ENCODE measurements at regions not wholly inside any gene's neighbourhood (a gene's known extent, or its start where the extent isn't known, plus 50 kb on each side); places are given as distances from the start of the nearest gene placed in this dataset.
"Not testable (repeated sequence)": the region's sequence is repeated elsewhere in the genome, so short reads cannot be mapped to it uniquely, and the experiment has no call there.

- no peak for DNase-seq
Observed at GRCh38 chr2:47295131-47295980, 73.8 kb upstream of the EPCAM start.

GRCh38 chr2:47293976-47294375 is 75.1 kb upstream of the EPCAM start:
- no peak for DNase-seq

GRCh38 chr2:47288864-47289263 is 80.2 kb upstream of the EPCAM start:
- DNase-seq = no peak

GRCh38 chr2:47283659-47284058 is 85.5 kb upstream of the EPCAM start:
- DNase-seq = no peak

GRCh38 chr2:47282621-47283272 is 86.4 kb upstream of the EPCAM start:
- no peak for DNase-seq

- DNase-seq = not testable (repeated sequence)
Observed at GRCh38 chr2:47279525-47279924, 89.6 kb upstream of the EPCAM start.

- no peak for DNase-seq
Observed at GRCh38 chr2:47277987-47278386, 91.1 kb upstream of the EPCAM start.

- no peak for DNase-seq
Observed at GRCh38 chr2:47277187-47277586, 91.9 kb upstream of the EPCAM start.

GRCh38 chr2:47276061-47276460 is 93.0 kb upstream of the EPCAM start:
- no peak for DNase-seq

GRCh38 chr2:47274054-47274782 is 94.9 kb upstream of the EPCAM start:
- DNase-seq = no peak

- DNase-seq = no peak
Observed at GRCh38 chr2:47272905-47273758, 96.0 kb upstream of the EPCAM start.

- DNase-seq = peak; percentile 59 to 64
Observed at GRCh38 chr2:47272031-47272864, 95.9 kb upstream of the CALM2 start.

GRCh38 chr2:47271054-47272000 is 95.0 kb upstream of the CALM2 start:
- no peak for DNase-seq

GRCh38 chr2:47270421-47270820 is 94.1 kb upstream of the CALM2 start:
- no peak for DNase-seq

GRCh38 chr2:47269316-47270232 is 93.3 kb upstream of the CALM2 start:
- DNase-seq = no peak

GRCh38 chr2:47267711-47268086 is 91.4 kb upstream of the CALM2 start:
- no peak for DNase-seq

- no peak for DNase-seq
Observed at GRCh38 chr2:47266939-47267710, 90.8 kb upstream of the CALM2 start.

- DNase-seq = no peak
Observed at GRCh38 chr2:47265751-47266231, 89.5 kb upstream of the CALM2 start.

GRCh38 chr2:47265158-47265557 is 88.8 kb upstream of the CALM2 start:
- no peak for DNase-seq

Measured in activated CD4-positive, alpha-beta T cell treated with anti-CD3 and anti-CD28 coated beads, Interleukin-2, amount 50 U/mL, for 48 hours (primary cell).